GM18519 (cell line): ENCODE measurements at regions not wholly inside any gene's neighbourhood (a gene's known extent, or its start where the extent isn't known, plus 50 kb on each side); places are given as distances from the start of the nearest gene placed in this dataset.

Experiments used
- ATAC-seq: cut with Tn5 transposase; IDR thresholded peaks from one replicate; pipeline ENCODE4 v1.9.1; 2021; ENCODE audit warnings: mild to moderate bottlenecking, moderate library complexity; ENCODE audit not compliant: unreplicated experiment, low FRiP score

DNA sequence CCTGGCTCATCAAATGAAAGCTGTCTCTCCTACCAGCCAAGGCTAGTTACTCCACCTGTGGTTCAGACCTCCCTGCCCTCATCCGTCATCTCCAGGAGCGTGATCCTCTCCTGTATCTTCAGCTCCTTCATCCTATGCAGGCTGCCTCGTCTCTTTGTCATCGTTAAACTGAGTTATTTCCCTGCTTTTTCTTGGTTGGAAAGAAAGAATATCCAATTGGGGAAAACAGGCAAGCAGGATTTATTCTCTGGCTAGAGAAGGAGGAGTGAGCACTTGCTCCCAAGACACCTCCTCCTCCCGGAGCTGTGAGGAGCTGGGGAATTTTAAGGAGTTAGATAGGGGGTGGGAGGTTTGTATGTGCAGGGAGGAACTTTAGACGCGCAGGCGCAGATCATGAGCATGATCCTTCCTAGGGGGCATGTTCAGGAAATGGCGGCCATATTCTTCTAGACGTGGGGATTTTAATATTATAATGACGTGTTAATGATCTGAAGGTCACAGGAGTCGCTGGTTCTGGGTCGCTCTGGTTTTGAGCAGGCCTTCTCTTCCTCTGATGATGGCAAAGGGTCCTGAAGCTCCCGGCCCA is 156.4 kb upstream of the KL start:
- ATAC-seq = no peak

DNA sequence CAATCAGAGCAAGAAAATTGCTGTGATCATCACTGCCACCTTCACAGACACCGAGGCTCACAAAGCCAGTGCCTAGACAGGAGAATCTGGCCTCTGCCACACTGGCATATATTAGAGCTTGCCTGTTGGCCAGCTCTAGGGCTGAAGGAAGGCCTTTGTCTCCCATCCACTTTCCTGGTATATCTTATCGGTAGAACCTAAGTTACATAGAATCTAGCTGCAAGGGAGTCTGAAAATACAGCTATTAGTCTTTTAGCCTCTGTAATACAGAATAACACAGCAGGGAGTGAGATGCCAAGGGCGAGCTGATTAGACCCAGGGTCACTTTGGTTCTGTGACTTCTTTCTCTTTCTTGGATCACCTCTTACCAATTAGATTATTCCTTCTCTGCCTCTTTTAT is 154.9 kb upstream of the KL start:
- ATAC-seq = no peak

DNA sequence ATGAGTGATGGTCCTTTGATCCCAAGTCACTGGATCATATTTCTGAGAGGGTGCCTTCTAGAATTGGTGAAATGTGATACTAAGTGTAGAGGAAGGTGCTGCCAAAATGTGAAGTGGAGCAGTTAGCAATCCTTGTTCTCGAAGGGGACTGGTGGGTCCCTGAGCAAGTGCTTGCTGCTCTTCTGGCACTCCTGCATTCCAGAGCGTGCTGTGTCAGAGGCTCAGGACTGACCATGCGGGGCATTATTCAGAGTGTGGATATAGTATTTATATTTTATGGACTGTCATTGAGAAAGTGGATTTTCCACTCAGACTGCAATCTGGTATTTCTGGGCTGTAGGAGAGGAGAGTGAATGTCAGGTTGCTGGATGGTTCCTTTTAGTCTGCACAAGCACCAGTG is 152.6 kb upstream of the KL start:
- no peak for ATAC-seq

DNA sequence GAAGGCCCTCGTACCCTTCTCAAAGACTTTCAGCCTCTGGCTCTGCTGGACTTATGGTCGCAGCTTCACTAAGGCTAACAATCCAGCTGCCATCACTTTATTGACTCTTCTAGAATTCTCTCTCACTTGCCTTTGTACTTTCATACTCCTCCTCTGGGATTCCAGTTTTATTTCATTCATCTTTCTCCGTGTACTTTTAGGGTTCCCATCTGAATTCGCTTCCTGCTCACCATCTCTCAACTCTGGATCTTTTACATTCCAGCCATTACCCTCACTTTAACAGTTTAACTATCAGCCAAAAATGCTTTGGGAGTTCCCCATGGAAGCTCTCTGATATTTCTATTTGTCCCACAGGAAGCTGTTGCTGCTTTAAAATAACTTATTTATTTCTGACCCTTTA is 149.3 kb upstream of the KL start:
- no peak for ATAC-seq

DNA sequence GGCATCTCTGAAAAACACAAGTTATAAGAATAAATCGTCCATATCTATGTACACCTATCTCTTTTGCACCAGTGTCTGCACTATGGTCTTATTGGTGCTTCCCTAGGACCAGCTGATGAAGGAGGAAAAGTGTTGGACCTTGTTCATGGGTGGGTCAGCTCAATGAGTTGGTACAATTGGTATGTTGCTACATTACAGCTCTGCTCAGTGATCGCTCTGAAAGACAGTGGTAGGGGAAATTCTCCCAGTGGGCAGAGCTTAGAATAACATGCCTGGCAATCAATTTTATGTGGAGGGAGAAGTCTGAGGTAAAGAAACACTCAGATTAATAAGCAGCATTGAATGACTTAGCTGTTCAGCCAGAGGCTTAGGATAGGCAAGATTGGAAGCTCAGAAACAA is 138.7 kb upstream of the KL start:
- ATAC-seq = no peak

DNA sequence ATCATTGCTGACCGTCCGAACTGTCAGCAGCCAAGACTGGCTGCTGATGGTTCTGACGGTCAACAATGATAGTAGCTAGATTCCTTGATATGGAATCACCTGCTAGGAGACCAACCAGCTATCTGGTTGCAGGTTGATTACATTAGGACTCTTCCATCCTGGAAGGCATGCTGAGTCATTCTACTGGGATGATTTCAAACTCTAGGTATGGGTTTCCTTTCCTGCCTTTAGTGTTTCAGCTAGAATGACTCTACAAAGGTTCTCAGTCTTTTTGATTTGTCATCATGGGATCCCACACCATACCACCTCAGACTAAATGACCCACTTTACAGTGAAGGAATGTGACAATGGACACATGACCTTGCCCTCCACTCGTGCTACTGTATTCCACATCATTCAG is 138.1 kb upstream of the KL start:
- ATAC-seq = no peak

DNA sequence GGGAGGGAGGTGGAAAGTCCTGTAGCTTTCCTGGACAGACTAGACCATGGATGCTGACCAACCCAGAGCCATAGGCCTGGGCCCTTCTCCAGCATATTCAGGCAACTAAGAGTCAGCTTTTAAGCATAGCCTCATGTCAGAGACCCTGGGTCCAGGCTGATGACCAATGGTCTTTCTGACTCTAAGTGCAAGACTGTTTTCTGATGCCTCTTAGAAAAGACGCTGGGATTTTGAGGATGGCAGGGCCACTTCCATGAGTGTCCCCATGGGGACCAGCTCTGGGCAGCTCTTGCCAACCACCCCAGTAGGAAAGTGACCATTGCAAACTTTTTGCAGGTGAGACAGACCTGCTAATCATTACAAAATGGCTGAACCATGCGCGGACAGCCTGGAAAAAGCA is 135.6 kb upstream of the KL start:
- no peak for ATAC-seq

DNA sequence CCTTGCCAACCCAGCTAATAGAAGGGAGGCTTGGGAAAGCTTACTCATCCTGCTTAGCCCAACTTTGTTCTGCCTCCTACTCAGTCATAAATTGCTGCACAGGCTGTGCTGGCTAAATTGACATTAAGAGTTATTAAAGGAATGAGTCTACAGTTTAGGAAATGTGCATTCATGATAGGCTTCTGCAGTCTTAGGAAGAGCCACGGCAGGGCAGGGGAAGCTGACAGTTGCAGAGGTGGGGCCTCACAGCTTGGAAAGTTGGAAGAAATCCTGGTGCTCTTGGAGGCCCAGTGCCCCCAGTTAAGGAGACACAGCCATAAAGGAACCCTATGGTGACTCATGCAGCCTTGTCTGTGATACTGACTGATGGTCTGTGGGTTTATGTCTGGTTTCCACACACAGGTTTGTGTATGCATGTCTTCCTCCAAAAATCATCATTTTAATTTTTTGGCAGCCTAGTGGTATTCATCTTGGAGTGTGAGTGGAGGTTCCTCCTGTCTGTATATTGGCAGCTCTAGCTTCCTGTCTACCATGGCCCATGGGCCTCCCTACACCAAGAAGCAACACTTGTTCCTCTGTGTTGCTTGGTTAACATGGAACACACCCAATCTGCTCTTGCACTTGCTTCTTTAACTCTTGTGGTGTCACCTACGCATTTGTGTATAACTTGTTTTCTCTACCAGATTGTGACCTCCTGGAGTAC is 135.0 kb upstream of the KL start:
- ATAC-seq = no peak

DNA sequence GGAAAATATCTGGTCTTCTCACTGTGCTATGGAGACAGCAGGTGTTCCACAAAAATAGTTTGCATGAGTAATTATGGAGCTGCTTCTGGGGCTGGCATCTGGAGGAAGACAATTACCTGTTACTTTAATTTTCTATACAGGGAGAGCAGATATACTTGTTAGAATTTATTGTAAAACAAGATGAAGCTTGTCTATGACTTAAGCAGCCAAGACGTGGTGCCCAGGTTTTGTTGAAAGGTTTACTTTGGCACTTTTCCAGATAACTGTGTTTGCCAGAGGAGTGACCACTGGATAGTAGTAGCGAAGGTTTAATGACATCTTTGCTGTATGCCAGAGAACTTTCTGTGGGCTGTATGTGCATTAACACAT is 134.5 kb upstream of the KL start:
- ATAC-seq = no peak

DNA sequence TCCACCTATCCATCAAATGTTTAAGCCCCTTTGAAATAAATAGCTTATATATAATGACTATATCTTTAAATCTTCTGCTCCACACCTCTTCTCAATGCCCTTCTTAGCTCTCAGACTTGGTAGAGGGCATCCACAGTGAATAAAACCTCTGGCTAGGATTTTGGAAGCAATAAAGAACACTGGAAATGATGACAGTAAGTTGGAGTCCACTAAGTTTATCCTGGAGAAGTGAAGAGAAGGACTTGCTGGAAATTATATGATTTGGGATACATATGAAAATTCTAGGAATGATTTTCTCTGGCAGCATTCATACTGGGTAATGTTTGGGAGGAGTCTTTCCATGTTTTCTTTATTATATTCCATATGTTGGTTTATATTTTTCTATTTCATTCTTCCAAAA is 133.5 kb upstream of the KL start:
- no peak for ATAC-seq

DNA sequence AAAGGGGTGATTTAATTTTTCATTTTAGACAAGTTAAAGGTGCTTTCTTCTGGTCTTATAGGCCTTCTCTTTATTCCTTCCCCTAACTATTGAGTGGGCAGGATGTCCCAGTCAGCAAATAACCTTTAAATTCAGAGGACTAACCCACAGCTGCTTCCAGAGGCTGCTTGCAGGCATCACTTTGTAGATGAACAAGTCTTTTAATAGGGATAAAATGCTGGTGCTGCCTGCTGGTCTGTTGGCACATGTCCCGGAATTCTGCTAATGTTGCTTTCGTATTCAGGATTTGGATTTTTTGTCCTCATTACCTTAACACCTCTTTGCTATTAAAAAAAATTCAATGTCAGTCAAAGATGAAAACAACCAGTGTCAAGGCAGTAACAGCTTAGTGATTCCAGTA is 132.7 kb upstream of the KL start:
- no peak for ATAC-seq

DNA sequence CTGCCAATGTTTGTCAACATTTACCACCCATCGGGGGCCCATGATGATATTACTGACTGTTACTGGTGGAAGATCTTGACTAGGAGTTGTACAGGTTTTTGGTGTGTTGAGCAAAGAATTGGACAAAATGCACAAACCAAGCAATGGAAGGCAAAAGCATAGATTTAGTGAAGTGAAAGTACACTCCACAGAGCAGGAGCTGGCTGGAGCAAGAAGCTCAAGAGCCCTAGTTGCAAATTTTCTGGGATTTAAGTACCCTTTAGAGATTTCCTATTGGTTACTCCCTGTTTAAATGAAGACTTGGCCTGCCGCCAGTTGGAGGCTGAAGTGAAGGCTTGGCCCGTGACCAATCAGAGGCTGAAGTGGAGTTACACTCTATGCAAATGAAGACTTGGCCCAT is 128.6 kb upstream of the KL start:
- no peak for ATAC-seq

DNA sequence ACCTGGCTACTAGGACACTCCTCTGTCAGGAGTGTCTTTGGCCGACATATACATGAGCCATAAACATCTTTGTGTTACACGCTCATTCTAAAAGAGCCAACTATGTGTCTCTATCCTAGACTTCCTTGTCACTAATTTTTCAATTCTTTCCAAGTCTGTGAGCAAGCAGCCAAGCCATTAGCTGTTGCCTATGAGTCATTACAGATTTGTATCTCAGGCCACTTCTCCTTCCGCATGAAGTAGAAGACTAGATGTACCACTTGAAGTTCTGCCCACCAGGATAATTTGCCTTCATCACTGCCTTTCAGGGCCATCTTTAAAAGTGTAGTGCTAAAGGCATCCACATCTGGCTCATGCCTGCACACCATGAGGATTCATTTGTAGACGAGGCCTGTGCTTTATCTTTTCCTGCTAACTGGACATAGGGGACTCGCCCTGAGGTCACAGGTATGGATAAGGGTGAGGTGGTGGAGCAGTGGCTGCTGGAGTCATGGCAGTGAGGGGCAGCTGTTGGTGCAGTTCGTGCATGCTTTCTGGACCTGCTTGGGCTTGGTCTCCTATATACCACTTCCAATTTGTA is 126.1 kb upstream of the KL start:
- no peak for ATAC-seq

DNA sequence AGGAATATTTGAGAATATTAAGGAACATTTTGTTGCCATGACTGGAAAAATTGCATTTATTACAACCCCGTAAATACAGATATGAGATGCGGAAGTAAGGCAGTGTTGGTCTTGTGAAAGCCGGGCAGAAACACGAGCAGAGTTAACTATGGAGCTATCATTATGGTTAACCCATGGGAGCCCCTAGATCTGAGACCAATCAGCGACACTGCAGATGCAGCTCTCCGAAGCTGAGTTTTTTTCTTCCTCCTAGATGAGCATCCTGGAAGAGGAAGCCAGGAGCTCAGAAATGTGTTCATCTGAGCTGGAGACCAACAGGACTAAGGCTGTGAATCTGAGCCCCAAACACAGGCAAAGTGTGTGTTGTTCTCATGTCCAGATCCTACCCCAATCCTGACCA is 123.0 kb upstream of the KL start:
- no peak for ATAC-seq

DNA sequence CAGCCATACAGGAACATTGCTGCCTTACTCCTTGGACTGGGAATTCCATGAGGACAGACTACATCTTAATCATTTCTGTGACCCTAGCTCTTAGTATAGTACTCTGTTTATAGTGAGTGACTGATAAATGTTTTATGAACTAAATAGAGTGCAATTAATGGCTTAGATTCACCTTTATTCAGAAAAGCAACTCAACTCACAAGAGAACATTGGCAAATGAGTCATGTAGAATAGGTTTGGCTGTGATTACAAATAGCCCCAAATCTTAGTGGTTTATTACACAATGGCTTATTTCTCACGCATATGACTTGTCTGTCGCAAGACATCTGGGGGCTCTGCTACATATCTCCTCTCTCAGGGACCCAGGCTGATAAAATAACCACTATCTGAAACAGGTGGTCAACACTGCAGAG is 121.6 kb upstream of the KL start:
- ATAC-seq = no peak

DNA sequence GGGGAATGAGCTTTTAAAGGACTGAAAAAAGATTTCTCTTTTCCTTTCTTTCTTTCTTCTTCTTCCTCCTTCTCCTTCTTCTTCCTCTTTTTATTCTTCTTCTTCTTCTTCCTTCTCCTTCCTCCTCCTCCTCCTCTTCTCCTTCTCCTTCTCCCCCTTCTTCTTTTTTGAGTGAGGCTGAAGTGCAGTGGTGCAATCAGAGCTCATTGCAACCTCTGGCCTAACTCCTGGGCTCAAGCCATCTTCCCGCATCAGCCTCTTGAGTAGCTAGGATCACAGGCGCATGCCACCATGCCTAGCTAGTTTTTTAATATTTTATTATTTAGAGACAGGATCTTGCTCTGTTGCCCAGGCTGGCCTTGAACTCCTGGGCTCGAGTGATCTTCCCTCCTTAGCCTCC is 120.9 kb upstream of the KL start:
- no peak for ATAC-seq

DNA sequence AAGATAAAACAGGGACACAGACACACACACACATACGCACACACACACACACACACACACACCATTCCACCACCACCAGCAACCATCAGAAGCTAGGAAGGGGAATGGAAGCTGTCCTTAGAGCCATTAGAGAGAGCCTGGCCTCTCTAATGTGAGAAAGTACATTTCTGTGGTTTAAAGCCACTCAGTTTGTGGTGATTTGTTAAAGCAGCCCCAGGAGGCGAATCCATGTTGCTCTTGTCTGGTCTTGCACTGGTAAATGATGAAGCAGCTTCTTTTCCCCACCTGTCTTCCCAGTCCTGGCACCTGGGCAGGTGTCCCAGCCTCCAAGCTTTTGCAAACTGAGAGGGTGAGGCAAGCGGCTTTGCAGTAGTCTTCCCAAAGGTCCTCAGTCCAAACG is 118.9 kb upstream of the KL start:
- no peak for ATAC-seq

DNA sequence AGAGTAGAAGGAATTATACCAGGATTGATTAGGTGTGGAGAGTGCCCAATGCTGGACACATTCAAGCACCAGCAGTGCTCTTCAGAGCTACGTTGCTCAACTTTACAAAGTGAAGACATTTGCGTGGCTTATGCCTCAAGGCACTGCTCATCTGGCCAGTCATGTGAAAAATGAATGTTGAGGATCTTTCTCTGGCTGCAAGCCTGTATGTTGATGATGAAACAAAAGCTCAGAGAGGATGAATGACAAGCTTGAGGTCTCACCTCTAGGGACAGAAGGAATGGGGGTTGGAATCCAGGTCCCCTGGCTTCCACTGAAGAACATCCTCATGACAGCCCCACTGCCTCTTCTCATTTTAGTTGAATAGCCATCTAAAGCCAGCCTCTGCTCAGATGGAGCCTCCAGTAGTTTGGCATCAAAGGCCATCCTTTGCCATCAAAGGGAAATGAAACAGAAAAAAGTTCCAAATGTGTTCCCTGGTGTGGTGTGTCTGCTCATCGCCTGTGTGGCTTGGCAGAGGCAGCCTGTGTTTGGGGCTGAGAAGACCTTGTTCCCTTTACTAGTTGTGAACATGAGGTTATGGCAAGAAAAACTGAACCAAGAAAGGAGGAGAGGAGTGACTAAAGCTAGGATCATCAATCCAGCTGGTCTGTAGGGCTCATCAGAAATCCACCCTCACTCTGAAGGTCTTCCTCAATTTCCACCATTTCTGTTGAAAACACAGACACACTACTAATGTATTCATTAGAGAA is 114.0 kb upstream of the KL start:
- ATAC-seq = no peak

DNA sequence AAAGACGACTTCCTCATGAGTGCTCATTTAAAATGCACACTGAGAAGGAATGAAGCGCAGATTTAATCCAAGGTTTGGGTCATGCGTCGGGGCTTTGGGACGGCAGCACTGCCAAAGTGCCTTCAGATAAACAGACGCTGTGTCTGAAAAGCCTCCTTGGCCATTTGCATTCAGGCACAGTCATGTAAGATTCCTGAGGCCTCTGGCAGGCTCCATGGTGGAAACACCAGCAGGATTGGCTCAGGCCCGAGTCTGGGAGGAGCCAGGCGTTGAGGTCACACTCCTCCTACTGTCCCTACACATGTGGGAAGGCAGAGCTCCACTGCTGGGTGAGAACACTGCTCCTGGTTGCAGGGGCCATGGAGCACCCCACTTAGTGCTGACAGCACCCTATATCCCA is 113.3 kb upstream of the KL start:
- no peak for ATAC-seq

DNA sequence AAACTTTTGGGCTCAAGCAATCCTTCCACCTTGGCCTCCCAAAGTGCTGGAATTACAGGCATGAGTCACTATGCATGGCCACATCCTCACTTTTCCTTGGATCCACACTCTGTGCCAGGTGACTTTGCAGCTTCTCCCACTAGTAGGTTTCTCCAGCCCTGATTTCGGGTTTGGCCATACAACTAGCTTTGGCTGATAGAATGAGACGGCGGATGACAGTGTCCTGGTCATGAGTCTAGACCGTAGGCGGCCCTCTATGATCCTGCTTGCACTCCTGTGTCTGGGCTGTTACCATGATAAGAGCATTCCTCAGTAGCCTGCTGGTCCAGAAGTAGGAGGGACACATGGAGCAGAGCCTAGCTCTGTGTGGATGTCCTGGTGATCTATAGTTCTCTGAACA is 112.5 kb upstream of the KL start:
- ATAC-seq = no peak

DNA sequence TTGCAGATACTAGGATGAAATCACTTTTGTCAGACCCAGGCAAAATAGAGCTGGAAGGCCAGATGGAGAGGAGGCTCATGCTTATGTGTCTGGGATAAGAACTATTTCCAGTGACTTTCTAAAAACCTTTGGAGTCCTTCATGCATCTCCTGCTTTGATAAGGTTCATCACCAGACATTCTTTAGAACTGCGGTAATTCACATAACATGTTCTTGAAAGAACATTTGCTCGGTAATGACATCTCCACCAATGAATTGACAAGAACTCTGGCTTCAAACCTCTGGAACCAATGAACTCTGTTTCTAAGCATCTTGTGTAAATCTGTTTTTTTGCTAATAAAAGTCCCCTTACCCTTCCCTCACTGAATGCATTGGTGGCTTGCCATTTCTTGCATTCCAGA is 112.0 kb upstream of the KL start:
- ATAC-seq = no peak
